ENCODE measurements at regions not wholly inside any gene's neighbourhood (a gene's known extent, or its start where the extent isn't known, plus 50 kb on each side); places are given as distances from the start of the nearest gene placed in this dataset.

GRCh38 chr5:157920828-157921170, 61.9 kb upstream of the CLINT1 start:
- intact Hi-C loops (cut with DNase I) = no loop called here
- no peak for ATAC-seq
- DNase-seq = no peak

GRCh38 chr5:157918811-157919742, 60.1 kb upstream of the CLINT1 start:
- intact Hi-C loops (cut with DNase I) = loop anchor here in 1 of 2 donors (1.0 kb wide), 1 partner anchor 64 kb away; no protein-coding TSS in a partner anchor
- ATAC-seq (no peak), DNase-seq (no peak)

- ATAC-seq = peak; percentile 27 to 69
Observed at GRCh38 chr5:157917899-157918809, 59.2 kb upstream of the CLINT1 start.

GRCh38 chr5:157917491-157917890, 58.5 kb upstream of the CLINT1 start:
- ATAC-seq = no peak
- DNase-seq = no peak
- intact Hi-C loops (cut with DNase I) = no loop called here

More at GRCh38 chr5:157917899-157918809, 59.2 kb upstream of the CLINT1 start:
- intact Hi-C loops (cut with DNase I) = loop anchor here in 1 of 2 donors (1.0 kb wide), 1 partner anchor 63 kb away; no protein-coding TSS in a partner anchor
- peak; percentile 76 for DNase-seq

- intact Hi-C loops (cut with DNase I) = loop anchor here in 1 of 2 donors (2.0 kb wide), 1 partner anchor 57 kb away; the partner anchor contains the start of gene CLINT1
- ATAC-seq = peak; percentile 91 to 95
- peak; percentile 95 for DNase-seq
Observed at GRCh38 chr5:157915638-157916037, 56.7 kb upstream of the CLINT1 start.

- ATAC-seq (no peak), DNase-seq (no peak)
- intact Hi-C loops (cut with DNase I) = loop anchor here in 1 of 2 donors (2.0 kb wide), 1 partner anchor 55 kb away; the partner anchor contains the start of gene CLINT1
Observed at GRCh38 chr5:157914151-157914788, 55.3 kb upstream of the CLINT1 start.

GRCh38 chr5:157913575-157913974, 54.6 kb upstream of the CLINT1 start:
- DNase-seq = no peak
- intact Hi-C loops (cut with DNase I) = no loop called here
- peak in 1 of 2 donors; percentile 57 for ATAC-seq

- intact Hi-C loops (cut with DNase I) = no loop called here
- DNase-seq (no peak), ATAC-seq (no peak)
Observed at GRCh38 chr5:157912621-157913325, 53.8 kb upstream of the CLINT1 start.

- DNase-seq = no peak
- no peak for ATAC-seq
- intact Hi-C loops (cut with DNase I) = no loop called here
Observed at GRCh38 chr5:157911568-157911967, 52.6 kb upstream of the CLINT1 start.

Data from left cardiac atrium (tissue), 4 donors.